GM12878 (cell line): ENCODE measurements at regions not wholly inside any gene's neighbourhood (a gene's known extent, or its start where the extent isn't known, plus 50 kb on each side); places are given as distances from the start of the nearest gene placed in this dataset.

ENCODE experiments used
- ASH2L ChIP-seq: fragments of 300-600, 200-600 bp; sonication (generic); IDR thresholded peaks from 2 replicates; pipeline ENCODE4 v1.6.1; 2017; ENCODE audit warnings: low read depth, mild to moderate bottlenecking, borderline replicate concordance
- BRCA1 ChIP-seq: IDR thresholded peaks from 2 replicates; pipeline ENCODE4 v1.6.1; 2011; ENCODE audit warnings: low read depth, low read length, improper control_type of control experiment
- CBFB ChIP-seq: IDR thresholded peaks from 2 replicates; pipeline ENCODE4 v1.6.1; 2016; ENCODE audit warnings: antibody characterized with exemption, low read depth
- CREB1 ChIP-seq: IDR thresholded peaks from 2 replicates; pipeline ENCODE4 v1.6.1; 2012; ENCODE audit warnings: low read depth, mild to moderate bottlenecking, inconsistent platforms
- EP300 ChIP-seq, 2 experiments: fragments of 150-350 bp in 1 of 2; IDR thresholded peaks; 2 replicates each; pipeline ENCODE4 v1.6.1; 2011 to 2012; ENCODE audit warnings: low read depth in 2 of 2, low read length in 2 of 2, borderline replicate concordance in 1 of 2, improper control_type of control experiment in 1 of 2, inconsistent platforms in 1 of 2; ENCODE audit not compliant: control insufficient read depth in 1 of 2
- FOS ChIP-seq: IDR thresholded peaks from 3 replicates; pipeline ENCODE4 v1.6.1; 2011; ENCODE audit warnings: borderline replicate concordance; ENCODE audit not compliant: insufficient read length; ENCODE audit errors: extremely low read depth
- HDAC6 ChIP-seq: fragments of 200-600 bp; sonication (generic); IDR thresholded peaks from one replicate; pipeline ENCODE4 v1.8.0; 2017; ENCODE audit warnings: antibody characterized with exemption; ENCODE audit not compliant: unreplicated experiment
- POLR2A ChIP-seq: IDR thresholded peaks from 2 replicates; pipeline ENCODE4 v1.6.1; 2011; ENCODE audit warnings: low read depth, mild to moderate bottlenecking, low read length
- POLR2AphosphoS5 ChIP-seq: IDR thresholded peaks from 2 replicates; pipeline ENCODE4 v1.6.1; 2011; ENCODE audit warnings: mild to moderate bottlenecking, low read length, inconsistent platforms
- RFX5 ChIP-seq: IDR thresholded peaks from 2 replicates; pipeline ENCODE4 v1.6.1; 2011; ENCODE audit warnings: low read depth, low read length, improper control_type of control experiment
- SP1 ChIP-seq: IDR thresholded peaks from one replicate; pipeline ENCODE4 v1.6.1; 2011; ENCODE audit warnings: low read depth, low read length
- SREBF2 ChIP-seq: IDR thresholded peaks from 2 replicates; pipeline ENCODE4 v1.6.1; 2012; ENCODE audit warnings: mild to moderate bottlenecking, low read length
- TF ChIP-seq, protein P1 (sequence below): IDR thresholded peaks from 2 replicates; pipeline ENCODE4 v1.6.1; 2011; ENCODE audit warnings: low read depth, low read length, improper control_type of control experiment, borderline replicate concordance
- TF ChIP-seq, protein P2 (sequence below), 3 experiments: IDR thresholded peaks in 2 of 3; conservative IDR thresholded peaks in 1 of 3; 2 replicates each; pipeline ENCODE4 v1.5.1; 2011; ENCODE audit warnings: low read depth in 3 of 3, low read length in 3 of 3, mild to moderate bottlenecking in 3 of 3, control low read depth in 2 of 3, moderate library complexity in 2 of 3, inconsistent platforms in 1 of 3, mixed read lengths in 1 of 3; ENCODE audit not compliant: control insufficient read depth in 2 of 3, insufficient read depth in 1 of 3; ENCODE audit errors: extremely low read depth in 1 of 3

DNA sequence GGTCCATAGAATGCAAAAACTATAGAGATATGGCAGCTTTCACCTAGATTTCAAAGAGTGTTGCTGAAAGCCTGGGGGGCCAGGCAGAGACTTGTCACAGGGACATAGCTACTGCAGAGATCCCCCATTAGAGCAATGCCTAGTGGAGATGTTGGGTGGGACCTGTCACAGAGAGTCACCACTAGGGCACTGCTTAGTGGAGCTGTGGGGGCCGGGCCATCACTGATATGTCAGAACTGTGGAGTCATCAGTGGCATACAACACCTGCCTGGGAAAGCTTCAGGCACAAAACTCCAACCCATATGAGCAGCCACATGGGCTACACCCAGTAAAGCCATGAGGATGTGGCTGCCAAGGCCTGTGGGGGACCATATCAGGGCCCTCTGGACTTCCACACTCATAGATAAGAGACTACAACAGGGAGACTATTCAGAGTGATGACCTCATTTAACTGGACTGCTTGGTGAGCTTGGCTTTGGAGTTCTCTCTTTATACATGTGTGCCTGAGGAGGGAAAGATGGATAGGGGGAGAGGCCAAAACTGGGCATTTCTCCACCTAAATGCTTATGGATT is 176.3 kb downstream of the ZNF621 start:
- TF ChIP-seq, protein P1, sequence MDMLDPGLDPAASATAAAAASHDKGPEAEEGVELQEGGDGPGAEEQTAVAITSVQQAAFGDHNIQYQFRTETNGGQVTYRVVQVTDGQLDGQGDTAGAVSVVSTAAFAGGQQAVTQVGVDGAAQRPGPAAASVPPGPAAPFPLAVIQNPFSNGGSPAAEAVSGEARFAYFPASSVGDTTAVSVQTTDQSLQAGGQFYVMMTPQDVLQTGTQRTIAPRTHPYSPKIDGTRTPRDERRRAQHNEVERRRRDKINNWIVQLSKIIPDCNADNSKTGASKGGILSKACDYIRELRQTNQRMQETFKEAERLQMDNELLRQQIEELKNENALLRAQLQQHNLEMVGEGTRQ, result no peak
- TF ChIP-seq SREBF2 (no peak), EP300 (IDR thresholded peaks at IDR 0.05; ENCODE audit: borderline replicate concordance in 1 of 2, control insufficient read depth in 1 of 2, low read depth in 2 of 2, low read length in 2 of 2) (no peak), POLR2A (no peak), CBFB (no peak), HDAC6 (no peak), BRCA1 (no peak), CREB1 (no peak), ASH2L (no peak), POLR2AphosphoS5 (no peak), SP1 (no peak), RFX5 (no peak), FOS (no peak)
- TF ChIP-seq, protein P2, sequence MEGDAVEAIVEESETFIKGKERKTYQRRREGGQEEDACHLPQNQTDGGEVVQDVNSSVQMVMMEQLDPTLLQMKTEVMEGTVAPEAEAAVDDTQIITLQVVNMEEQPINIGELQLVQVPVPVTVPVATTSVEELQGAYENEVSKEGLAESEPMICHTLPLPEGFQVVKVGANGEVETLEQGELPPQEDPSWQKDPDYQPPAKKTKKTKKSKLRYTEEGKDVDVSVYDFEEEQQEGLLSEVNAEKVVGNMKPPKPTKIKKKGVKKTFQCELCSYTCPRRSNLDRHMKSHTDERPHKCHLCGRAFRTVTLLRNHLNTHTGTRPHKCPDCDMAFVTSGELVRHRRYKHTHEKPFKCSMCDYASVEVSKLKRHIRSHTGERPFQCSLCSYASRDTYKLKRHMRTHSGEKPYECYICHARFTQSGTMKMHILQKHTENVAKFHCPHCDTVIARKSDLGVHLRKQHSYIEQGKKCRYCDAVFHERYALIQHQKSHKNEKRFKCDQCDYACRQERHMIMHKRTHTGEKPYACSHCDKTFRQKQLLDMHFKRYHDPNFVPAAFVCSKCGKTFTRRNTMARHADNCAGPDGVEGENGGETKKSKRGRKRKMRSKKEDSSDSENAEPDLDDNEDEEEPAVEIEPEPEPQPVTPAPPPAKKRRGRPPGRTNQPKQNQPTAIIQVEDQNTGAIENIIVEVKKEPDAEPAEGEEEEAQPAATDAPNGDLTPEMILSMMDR (IDR thresholded peaks at IDR 0.05 in 2 of 3, conservative IDR thresholded peaks at IDR 0.05 in 1 of 3; ENCODE audit: control insufficient read depth in 2 of 3, extremely low read depth in 1 of 3, insufficient read depth in 1 of 3, low read depth in 3 of 3, low read length in 3 of 3), result no peak
